ENCODE measurements at regions not wholly inside any gene's neighbourhood (a gene's known extent, or its start where the extent isn't known, plus 50 kb on each side); places are given as distances from the start of the nearest gene placed in this dataset.

GRCh38 chr4:18973296-18973695, 951.7 kb upstream of the LCORL start:
- no peak for DNase-seq (ENCODE audit: low read depth in 3 of 3)

GRCh38 chr4:18961879-18962278, 940.3 kb upstream of the LCORL start:
- DNase-seq (ENCODE audit: low read depth in 3 of 3): no peak

GRCh38 chr4:18961266-18961665, 939.7 kb upstream of the LCORL start:
- no peak for DNase-seq (ENCODE audit: low read depth in 3 of 3)

GRCh38 chr4:18957716-18958115, 936.2 kb upstream of the LCORL start:
- no peak for DNase-seq (ENCODE audit: low read depth in 3 of 3)

GRCh38 chr4:18954538-18954937, 933.0 kb upstream of the LCORL start:
- DNase-seq (ENCODE audit: low read depth in 3 of 3): no peak

GRCh38 chr4:18953613-18954012, 932.1 kb upstream of the LCORL start:
- DNase-seq (ENCODE audit: low read depth in 3 of 3): no peak

- DNase-seq (ENCODE audit: low read depth in 3 of 3): no peak
Measured at GRCh38 chr4:18945464-18945863, 923.9 kb upstream of the LCORL start.

- no peak for DNase-seq (ENCODE audit: low read depth in 3 of 3)
Measured at GRCh38 chr4:18942874-18943273, 921.3 kb upstream of the LCORL start.

GRCh38 chr4:18938343-18939099, 917.0 kb upstream of the LCORL start:
- DNase-seq (ENCODE audit: low read depth in 3 of 3): no peak

GRCh38 chr4:18937746-18938145, 916.2 kb upstream of the LCORL start:
- no peak for DNase-seq (ENCODE audit: low read depth in 3 of 3)

- no peak for DNase-seq (ENCODE audit: low read depth in 3 of 3)
Measured at GRCh38 chr4:18937080-18937479, 915.5 kb upstream of the LCORL start.

- DNase-seq (ENCODE audit: low read depth in 3 of 3): no peak
Measured at GRCh38 chr4:18935659-18936345, 914.2 kb upstream of the LCORL start.

- no peak for DNase-seq (ENCODE audit: low read depth in 3 of 3)
Measured at GRCh38 chr4:18934197-18934596, 912.6 kb upstream of the LCORL start.

- no peak for DNase-seq (ENCODE audit: low read depth in 3 of 3)
Measured at GRCh38 chr4:18932730-18933339, 911.3 kb upstream of the LCORL start.

- no peak for DNase-seq (ENCODE audit: low read depth in 3 of 3)
Measured at GRCh38 chr4:18931643-18932377, 910.3 kb upstream of the LCORL start.

GRCh38 chr4:18930487-18930886, 908.9 kb upstream of the LCORL start:
- DNase-seq (ENCODE audit: low read depth in 3 of 3): no peak

- DNase-seq (ENCODE audit: low read depth in 3 of 3): no peak
Measured at GRCh38 chr4:18923496-18924161, 902.1 kb upstream of the LCORL start.

- no peak for DNase-seq (ENCODE audit: low read depth in 3 of 3)
Measured at GRCh38 chr4:18917689-18918088, 896.1 kb upstream of the LCORL start.

- DNase-seq (ENCODE audit: low read depth in 3 of 3): no peak
Measured at GRCh38 chr4:18914182-18914581, 892.6 kb upstream of the LCORL start.

GRCh38 chr4:18894928-18895327, 873.4 kb upstream of the LCORL start:
- DNase-seq (ENCODE audit: low read depth in 3 of 3): no peak

GRCh38 chr4:18882468-18882867, 860.9 kb upstream of the LCORL start:
- DNase-seq (ENCODE audit: low read depth in 3 of 3): no peak

GRCh38 chr4:18881556-18881955, 860.0 kb upstream of the LCORL start:
- no peak for DNase-seq (ENCODE audit: low read depth in 3 of 3)

Measured in stimulated activated CD4-positive, alpha-beta T cell treated with anti-CD3 and anti-CD28 coated beads, TNF-alpha, amount 100 ng/mL, for 48 hours (primary cell).